HG02981 (cell line): ENCODE measurements at regions not wholly inside any gene's neighbourhood (a gene's known extent, or its start where the extent isn't known, plus 50 kb on each side); places are given as distances from the start of the nearest gene placed in this dataset.

Experiments used
- ATAC-seq: cut with Tn5 transposase; IDR thresholded peaks from one replicate; pipeline ENCODE4 v1.9.1; 2021; ENCODE audit warnings: mild to moderate bottlenecking, moderate library complexity; ENCODE audit not compliant: unreplicated experiment

DNA sequence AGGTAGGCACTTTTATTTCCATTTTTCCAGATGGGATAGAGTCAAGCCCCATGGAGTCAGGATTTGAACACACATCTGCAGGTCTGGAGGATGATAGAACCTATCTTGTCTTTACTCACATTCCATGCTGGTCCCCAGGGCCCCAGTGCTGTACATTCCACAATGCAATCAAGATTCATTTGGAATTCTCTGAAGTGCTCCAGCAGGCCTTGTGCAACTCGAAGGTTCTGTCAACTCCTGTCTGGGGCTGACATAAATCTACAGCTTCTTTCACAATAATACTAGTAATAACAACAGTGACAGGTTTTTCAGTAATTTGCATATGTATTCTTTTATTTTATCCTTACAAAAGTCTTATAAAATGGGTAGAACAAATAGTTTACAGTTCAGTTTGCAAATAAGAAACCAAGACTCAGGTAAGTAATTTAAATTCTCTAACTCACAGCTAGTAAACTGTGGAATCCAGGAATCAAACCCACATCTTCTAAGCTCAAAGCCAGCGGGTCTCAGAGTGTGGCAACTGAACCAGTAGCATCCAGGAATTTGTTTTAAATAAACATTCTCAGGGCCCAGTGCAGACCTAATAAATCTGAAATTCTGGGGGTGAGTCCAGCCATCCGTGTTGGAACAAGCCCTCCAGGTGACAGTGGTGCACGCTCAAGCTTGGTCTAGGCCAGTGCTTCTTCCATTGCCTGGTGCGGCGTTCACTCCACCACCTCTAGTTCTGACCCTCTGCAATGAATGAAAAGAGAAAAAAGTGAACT is 137.0 kb upstream of the TNFAIP3 start:
- no peak for ATAC-seq

DNA sequence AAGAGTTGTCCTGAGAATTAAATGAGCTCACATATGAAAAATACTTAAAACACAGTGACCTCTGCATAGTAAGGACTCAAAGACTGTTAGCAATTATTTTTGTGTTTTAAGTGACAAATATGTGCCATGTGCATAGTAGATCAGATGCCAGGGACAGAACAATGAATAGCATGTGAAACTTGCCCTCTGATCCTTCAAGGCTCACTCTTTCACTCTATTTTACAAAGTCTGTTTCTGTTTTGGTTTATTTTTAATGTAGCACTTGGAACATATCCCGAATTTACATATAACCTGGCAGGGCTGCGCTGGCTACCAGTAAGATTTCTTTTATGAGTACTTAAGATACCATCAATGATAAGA is 135.5 kb upstream of the TNFAIP3 start:
- ATAC-seq: no peak

DNA sequence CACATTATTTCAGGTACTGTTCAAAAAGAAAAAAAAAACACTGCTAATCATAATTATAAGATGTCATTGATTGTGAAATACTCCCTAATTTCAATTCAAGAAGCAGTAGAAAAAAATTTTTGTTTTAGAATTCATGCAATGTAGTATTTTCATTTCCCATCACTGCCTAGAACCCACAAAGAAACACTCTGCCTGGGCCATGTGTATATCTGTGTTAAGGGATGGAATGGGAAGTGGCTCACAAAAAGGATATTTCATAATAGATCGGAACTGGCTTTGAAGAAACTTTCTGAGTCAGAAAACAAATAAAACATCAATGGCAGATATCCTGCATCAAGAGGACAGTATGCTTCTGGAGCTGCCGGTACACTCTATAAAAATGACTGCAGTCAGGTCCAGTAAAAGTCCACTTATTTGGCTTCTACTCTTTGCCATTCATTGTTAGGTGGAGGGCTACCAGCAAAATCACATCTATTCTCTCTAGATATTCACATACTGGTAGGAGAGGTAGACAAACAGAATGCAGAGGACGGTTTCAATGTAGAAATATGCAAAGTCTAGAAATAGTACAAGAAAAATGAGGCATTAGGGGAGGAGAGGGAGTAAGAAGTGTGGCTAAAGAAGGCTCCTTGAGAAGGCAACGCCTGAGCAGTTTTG is 135.0 kb upstream of the TNFAIP3 start:
- no peak for ATAC-seq

- ATAC-seq: no peak
Measured at GRCh38 chr6:137733372-137733771, 133.7 kb upstream of the TNFAIP3 start.

- no peak for ATAC-seq
Measured at GRCh38 chr6:137734005-137734874, 132.8 kb upstream of the TNFAIP3 start.

DNA sequence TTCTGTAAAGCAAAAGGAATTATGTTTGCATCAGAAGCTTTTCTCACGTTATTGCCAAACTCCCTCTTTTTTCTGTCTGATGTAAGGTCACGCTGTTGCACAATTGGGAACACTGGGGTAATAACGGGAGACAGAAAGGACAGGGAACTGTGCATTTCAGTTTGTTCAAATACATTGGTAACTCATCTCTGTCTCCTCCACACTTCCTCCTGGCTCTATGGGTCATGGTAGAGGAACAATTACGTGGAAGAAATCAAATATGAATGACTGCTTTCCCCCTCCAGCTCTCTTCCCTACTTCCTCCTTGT is 132.2 kb upstream of the TNFAIP3 start:
- no peak for ATAC-seq

DNA sequence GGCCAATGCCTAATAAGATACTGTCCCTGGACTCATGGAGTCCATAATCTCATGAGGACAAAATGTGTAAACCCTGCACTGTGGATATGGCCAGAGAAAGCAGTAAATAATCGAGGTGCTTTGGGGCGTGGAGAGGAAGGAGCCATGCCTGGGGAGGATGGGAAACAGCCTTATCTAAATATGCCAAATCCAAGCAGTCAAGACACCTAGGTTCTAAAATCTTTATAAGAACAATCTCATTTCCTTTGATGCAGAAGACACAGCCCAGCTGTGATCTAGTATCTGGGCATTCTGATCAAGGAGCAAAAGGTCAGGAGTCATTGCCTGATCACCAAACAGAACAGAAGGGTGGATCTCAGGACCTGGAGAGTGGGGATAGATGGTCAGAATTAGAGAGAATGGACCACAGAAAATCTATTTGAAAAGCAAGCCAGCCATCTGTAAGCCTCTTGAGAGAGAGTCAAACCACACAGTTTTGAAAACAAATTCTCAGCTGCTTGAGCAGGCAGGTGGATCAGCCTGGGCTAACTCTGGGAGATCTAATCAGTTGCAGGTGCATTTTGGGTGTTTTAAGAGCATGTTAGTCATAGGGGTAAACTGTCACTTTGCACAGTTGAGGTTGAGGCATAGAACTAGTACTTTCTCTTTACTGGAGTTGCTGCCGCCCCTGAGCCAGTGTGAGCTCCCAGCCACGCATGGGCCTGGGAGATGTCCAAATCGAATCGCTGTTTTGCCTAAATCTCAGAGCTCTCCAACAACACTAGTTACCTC is 130.8 kb upstream of the TNFAIP3 start:
- peak; percentile 71 for ATAC-seq

GRCh38 chr6:137736911-137737310 is 130.1 kb upstream of the TNFAIP3 start:
- ATAC-seq: no peak

- ATAC-seq: no peak
Measured at GRCh38 chr6:137737836-137738596, 129.0 kb upstream of the TNFAIP3 start.

DNA sequence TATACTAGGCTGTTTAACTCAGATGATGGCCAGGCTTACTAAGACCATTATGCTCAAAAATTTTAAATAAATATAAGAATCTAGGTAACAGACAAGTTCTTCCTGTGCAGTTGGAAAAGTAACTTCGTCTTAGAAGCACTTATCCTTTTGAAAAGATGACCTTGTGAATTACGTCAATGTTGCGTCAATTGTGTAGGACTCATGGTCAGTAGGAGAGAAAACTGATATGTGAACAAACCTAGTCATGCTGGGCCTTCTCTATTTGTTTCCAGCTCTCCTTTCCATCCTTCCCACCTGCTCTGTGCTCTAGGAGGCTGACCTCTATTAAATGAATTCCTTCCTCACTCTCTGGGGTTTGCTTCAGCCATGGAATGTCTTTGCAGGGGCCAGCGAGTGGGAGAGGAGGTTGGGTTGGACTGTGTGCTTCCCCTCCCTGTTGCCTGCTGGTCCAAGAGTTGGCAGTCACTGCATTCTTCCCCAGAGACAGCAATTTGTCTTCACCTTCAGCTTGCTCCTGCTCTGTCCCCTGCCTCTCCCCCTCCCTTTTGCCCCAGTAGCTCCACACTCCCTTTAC is 128.0 kb upstream of the TNFAIP3 start:
- no peak for ATAC-seq

DNA sequence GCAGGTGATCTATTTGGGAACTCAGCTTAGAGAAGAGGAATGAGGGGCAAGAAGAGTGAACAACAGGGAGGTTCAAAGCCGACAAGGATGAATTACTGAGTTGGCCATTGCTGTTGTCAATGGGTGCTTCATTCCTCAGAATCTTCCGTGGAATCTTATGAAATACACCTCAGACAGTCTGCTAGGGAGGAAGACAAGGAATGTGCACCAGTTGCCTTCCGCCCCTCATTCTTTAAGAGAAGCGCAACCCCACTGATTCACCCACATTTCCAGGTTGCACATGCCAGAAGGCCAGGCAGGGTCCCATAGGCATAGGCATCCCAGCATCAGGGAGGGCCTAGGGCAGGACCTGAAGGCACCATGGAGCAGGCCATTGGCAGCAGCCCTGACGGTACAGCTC is 127.5 kb upstream of the TNFAIP3 start:
- no peak for ATAC-seq

GRCh38 chr6:137740091-137740755 is 126.8 kb upstream of the TNFAIP3 start:
- no peak for ATAC-seq

GRCh38 chr6:137740967-137741761 is 125.9 kb upstream of the TNFAIP3 start:
- no peak for ATAC-seq

DNA sequence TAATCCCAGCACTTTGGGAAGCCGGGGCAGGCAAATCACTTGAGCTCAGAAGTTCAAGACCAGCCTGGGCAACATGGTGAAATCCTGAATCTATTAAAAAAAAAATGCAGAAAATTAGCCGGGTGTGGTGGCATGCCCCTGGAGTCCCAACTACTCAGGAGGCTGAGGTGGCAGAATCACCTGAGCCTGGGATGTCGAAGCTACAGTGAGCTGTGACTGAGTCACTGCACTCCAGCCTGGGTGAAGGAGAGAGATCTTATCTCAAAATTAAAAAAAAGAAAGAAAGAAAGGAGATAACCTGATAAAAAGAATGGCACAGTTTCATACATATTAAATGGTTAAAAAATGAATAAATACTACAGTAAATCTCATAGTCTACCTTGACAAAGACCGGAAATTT is 123.6 kb upstream of the TNFAIP3 start:
- no peak for ATAC-seq

DNA sequence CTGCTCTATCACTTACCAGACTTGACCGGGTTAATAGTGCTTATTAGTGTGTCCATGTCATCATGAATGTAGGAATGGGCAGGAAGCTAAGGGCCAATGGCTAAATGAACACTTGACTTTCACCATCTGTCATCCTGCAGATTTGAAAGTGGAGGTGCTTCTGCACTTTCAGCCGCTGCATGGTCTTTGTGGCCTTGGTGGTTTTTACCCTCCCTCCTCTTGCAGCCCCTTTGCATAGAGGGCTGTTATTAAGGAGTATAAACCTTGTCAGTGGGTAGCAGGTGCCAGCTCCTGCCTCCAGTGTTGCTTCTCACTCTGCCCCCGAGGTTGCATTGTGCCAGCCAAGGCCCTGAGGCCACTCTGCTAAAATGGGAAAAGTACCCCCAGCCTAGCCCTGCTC is 122.2 kb upstream of the TNFAIP3 start:
- ATAC-seq: peak; percentile 55

GRCh38 chr6:137745321-137745720 is 121.7 kb upstream of the TNFAIP3 start:
- no peak for ATAC-seq

- ATAC-seq: no peak
Measured at GRCh38 chr6:137746264-137746663, 120.8 kb upstream of the TNFAIP3 start.

DNA sequence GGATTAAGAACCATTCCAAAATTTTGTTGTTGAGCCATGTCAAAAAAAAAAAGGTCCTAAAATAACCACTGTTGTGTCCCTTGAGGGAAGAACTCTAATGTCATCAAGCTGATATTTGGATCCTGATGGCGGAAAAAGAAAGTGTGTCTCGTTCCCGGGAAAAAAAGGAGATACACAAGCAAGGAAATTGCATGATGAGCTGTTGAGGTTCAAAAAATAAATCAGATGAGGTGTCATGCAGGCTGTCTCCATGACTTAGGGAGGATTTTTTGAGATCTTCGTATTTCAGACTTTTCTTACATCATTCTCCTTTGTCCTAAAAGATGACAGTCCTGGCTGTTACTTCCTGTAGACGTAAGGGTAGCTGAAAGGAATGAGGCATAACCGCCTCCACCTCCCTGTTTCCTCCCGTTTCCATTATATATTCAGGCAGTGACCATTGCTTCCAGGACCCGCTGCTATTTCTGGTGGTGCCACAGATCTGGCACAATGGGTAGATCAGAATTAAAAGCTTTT is 117.3 kb upstream of the TNFAIP3 start:
- ATAC-seq: no peak

DNA sequence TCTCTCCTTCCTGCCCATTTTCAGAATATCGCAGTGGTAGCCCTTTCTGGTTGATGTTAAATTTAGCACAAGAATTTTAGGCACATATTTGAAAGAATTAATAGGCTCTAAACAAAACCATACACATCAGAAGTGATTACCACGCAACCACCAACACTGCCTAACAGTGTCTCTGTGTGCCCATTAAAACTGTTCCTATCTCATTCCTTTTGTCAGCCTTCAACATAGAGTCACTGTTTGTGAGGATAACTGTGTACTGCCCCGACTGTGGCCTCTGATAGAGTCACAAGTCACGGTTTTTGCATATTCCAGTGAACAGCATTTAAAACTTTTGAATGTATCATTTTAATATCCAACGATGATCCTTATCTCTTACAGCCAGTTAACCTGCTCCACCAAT is 116.8 kb upstream of the TNFAIP3 start:
- no peak for ATAC-seq
